GM21528 (cell line): ENCODE measurements at regions not wholly inside any gene's neighbourhood (a gene's known extent, or its start where the extent isn't known, plus 50 kb on each side); places are given as distances from the start of the nearest gene placed in this dataset.
"Not testable (repeated sequence)": the region's sequence is repeated elsewhere in the genome, so short reads cannot be mapped to it uniquely, and the experiment has no call there.

ENCODE experiments used
- ATAC-seq: cut with Tn5 transposase; IDR thresholded peaks from one replicate; pipeline ENCODE4 v1.9.1; 2021; ENCODE audit warnings: mild to moderate bottlenecking, moderate library complexity; ENCODE audit not compliant: unreplicated experiment, low FRiP score

DNA sequence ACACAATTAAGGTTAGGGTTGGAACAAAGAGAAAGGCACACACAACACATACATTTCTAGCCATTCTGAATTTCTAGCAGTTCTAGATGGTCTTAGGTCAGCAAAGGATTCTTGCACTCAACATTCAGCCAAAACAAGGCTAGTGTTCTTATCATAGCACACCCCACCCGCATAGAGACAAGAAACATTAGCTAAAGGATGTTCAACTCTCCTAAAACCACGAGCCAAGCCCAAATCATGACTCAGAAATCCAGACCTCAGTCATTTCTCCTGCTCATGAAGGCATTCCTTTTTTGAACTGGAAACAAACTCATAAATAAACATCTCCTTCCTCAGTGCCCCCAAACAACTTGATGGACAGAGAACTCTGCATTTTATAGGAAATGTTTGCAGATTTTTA, 293.0 kb upstream of the NOTCH2NLA start:
- ATAC-seq = not testable (repeated sequence)

DNA sequence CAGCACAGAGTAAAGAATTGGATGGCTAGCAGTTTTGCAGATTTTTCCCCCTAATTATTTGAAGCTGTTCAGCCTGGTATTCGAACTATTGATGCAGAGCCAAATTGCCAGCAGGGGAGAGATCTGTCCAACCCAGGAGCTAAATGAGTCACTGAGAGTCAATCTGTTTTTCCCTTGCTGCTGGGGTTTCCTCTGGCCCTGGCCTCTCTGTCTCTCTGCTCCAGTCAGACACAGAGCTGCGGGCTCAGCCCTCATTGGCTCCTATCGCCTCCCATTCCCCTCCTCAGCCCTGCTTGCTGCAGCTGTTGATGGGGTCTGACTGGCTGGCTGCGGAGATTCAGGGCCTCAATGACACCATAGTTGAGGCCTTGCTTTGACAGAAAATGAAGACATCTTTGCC, 284.9 kb upstream of the NOTCH2NLA start:
- not testable (repeated sequence) for ATAC-seq

DNA sequence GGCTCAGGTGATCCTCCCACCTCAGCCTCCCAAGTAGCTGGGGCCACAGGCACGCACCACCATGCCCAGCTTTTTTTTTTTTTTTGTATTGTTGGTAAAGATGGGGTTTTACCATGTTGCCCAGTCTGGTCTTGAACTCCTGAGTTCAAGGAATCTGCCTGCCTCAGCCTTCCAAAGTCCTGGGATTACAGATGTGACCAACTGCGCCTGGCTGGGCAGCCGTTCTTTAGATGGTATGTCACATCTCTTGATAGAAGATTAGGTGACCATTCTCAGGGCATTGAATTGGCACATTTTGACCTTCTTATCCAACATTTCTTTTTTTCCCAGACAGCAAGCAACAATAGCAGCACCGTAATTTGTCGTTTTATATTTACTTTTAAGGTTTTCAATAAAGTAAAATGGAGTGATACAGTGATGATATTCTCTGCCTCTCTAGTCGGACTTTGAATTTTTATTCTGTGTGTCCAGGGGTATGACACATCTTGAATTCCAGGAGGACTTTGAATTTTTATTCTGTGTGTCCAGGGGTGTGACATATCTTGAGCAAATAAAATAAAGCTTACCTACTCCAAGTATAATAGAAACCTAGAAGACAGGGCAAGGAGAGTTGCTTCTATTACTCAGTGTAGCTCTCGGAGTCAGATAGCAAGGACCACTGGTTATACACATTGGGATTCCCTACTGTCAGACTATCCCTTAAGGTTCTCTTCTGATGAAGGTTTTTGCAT, 282.4 kb upstream of the NOTCH2NLA start:
- not testable (repeated sequence) for ATAC-seq

DNA sequence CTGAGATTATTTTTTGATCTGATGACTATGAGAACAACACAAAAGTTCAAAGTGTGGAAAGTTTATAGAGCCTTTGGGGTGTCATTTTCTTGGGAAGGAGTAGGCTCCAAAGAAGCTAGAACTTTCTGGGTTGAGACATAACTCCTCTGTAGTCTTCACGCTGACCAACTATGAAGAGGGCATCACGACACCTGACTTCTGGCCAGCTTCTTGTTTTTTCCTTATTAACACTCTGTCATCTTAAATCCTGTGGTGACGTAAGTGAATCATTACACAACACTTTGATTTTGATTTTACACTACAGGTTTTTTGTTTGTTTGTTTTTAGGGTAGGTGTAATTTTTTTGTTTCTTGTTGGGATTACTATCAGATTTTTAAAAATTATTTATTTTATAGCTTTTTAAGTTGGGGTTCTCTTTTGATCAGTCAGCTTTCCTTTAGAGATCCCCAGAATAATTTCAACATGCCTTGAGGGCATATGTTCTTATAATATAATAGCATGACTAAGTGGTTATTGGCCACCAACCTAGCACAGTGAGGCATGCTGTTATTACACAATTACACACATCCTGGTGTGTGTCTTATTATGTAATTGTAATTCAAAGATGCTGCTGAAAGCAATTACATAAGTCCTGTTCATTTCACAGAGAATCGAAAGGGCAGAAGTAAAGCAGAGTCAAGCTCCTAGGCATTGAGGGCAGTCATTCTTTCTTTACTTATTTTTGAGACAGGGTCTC, 281.6 kb upstream of the NOTCH2NLA start:
- not testable (repeated sequence) for ATAC-seq

DNA sequence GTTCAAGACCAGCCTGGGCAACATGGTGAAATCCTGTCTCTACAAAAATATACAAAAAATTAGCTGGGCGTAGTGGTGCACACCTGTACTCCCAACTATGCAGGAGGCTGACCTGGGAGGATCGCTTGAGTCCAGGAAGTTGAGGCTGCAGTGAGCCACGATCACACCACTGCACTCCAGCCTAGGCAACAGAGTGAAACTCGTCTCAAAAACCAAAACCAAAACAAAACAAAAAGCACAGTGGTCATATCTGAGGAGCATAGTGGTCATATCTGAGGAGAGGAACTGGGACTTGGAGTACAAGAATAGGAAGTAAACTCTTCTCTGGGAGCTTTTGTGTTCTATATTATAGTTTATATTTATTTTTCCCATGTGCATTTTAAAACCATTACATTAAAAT, 275.3 kb upstream of the NOTCH2NLA start:
- not testable (repeated sequence) for ATAC-seq

DNA sequence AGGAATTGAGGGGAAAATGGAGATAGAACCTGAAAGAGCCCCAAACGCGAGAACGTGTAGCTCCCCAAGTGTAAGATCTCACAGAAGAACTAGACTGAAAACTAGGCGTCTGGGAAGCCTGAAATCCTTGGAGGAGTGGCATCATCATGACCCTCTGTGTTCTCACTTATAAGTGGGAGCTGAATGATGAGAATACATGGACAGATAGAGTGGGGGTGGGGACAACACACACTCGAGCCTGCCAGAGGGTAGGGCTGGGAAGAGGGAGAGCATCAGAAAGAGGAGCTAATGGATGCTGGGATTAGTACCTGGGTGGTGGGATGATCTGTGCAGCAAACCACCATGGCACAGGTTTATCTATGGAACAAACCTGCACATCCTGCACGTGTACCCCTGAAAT, 258.7 kb upstream of the NOTCH2NLA start:
- ATAC-seq = not testable (repeated sequence)

DNA sequence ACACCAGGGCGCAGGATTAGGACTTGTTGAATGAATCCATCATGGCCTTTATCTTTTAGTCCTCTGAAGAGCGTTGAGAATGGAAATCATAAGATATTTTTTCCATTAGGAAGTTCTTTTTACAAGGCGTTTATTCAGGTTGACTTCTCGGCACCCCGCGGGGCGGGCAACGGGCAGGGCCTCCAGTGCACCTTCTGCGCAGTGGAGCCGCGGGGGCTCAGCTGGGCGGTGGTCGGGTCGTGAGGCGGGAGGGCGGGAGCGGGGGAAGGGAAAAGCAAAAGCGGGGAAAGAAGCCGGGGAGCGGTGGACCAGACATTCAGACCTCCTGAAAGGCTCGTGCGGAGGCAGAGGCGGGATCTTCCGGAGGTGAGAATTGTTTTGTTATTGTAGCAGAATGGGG, 258.3 kb upstream of the NOTCH2NLA start:
- ATAC-seq = not testable (repeated sequence)

DNA sequence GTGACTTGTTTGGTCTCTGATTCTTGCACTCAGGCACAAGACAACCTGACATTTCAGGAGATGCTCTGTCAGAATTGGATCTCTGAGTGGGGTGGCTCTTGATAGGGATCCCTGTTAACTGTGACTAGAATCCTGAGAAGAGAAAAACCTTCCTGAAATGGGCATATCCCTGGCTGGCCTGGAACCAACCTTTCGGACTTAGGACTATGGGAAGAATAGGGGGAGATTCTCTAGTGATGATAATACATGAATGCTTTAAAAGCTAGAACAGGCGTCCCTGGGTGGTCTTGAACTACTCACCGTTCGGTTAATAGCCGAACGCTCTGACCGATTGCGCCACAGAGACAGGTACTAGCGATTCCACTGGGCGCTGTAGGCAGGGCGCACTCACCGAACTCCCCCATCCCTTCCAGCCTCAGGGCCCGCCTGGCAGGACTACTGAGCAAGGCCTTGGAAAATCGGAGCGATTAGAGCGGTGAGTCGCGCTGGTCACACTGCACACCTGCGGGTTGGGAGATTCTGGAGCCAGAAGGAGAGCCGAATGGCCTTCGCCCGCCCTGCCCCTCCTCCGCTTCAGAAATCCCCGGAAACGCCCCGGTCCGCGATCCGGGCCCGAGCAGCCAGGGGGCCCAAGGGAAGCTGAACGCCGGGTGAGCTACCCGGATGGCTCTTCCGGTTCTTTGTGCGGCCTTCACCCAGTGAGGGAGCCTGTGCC, 257.6 kb upstream of the NOTCH2NLA start:
- not testable (repeated sequence) for ATAC-seq

DNA sequence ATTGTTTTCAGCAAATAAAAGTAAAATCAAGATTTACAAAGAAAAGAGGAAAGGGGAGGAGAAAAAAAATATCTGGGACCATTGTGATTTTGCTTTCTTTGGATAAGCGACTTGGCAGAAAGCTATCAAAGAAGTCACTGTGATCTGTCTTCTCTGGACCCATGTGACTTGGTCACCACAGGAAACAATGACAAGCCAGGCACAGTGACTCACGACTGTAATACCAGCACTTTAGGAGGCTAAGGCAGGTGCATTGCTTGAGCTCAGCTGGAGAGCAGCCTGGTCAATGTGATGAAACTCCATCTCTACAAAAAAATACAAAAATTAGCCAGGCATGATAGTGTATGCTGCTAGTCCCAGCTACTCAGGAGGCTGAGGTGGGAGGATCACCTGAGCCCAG, 255.4 kb upstream of the NOTCH2NLA start:
- ATAC-seq = not testable (repeated sequence)

DNA sequence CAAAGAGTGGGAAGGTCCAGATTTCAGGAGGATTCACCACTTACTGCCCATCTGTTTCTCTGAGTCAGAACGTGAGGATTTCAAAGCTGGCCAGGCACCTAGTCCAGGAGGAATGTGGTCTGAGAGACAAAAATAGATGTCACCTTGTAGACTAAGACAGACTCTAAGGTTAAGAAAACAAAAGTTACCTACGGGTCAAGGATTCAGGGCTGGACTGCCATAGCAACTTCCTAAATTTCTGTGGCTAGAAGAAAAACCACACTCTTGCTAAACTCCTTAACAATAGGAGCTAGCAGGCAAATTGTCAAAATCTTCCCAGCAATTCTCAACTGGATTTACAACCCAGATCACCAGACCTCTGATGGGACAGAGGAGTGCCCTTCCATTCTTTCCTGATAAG, 250.4 kb upstream of the NOTCH2NLA start:
- ATAC-seq = not testable (repeated sequence)

DNA sequence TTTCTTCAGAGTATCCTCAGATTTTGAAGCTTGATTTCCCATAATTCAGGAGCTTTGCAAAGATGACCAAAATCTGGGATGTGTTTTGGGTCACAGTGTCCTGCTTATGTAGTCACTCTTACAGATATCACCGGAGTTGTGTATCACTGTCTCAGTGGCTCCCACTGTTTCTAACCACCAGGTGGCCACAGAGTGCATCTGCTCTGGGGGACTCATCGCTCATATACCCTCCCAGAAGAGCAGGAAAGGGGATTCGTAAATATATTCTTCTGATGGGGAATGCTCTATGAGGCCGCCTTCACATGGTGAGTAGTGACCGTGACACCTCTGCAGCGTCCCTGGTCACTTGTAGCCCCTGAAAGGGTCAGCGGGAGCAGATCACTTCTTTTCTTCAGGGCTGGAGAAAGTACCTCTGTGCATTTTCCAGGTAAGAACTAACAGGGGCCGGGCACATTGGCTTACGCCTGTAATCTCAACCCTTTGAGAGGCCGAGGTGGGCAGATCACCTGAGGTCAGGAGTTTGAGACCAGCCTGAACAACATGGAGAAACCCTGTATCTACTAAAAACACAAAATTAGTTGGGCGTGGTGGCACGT, 249.4 kb upstream of the NOTCH2NLA start:
- not testable (repeated sequence) for ATAC-seq

DNA sequence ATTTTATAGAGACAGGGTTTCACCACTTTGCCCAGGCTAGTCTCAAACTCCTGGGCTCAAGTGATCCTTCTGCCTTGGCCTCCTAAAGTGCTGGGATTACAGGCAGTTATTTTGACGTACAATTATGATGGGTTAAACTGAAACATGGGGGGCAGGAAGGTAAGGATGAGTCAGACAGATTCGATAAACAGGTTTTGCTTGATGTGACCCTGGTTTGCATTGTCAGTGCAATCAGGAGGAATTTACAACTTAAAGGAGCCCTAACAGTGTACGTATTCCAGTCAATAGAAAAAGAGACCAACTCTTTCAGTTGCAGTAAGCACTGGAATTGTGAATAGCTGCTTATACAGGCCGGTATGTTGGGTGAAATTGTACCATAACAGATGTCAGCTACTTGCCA, 246.3 kb upstream of the NOTCH2NLA start:
- not testable (repeated sequence) for ATAC-seq

DNA sequence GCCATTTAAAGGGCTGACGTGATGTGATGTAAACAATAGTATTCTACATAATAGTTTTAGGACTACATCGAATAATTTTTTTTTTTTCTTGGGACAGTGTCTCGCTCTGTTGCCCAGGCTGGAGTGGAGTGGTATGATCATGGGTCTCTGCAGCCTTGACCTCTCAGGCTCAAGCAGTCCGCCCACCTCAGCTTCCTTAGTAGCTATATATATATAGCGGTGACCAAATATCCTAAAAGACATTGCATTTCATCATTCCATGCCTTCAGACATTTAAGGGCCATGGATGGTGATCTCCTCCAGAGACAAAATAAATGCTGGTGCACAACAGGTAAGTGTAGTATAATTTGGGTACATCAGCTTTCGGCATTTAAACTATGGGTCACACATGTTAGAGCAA, 245.4 kb upstream of the NOTCH2NLA start:
- not testable (repeated sequence) for ATAC-seq

DNA sequence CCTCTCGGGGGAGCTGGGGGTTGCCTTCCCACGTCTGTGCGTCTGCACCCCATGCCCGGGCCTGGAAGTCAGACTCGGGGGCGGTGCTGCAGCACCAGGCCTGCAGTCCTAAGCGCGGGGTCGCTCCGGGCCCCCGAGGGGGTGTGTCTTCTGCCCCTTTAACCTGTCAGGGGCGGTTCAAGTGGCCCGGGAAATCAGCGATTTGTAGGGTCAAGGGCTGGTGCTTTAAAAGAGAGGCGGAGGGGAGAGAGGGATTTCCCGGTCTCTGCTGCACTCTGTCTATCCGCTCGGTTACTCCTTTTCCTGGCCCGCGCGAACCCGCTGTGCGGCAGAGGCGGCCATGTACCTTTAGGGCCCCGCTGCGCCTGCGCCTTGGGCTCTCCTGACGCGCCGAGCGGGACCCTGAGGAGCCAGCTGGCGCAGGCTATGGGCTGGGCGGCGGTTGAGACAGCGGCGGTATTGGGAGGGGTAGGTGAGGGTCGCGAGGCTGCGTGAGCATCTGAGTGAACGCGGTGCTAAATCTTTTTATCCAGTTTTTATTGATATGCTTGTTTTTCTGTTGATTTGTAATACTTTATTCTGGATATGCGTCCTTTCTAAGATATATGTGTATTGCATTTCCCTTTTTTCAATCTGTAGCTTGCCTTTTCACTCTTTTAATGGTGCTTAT, 243.5 kb upstream of the NOTCH2NLA start:
- ATAC-seq = peak; percentile 54

DNA sequence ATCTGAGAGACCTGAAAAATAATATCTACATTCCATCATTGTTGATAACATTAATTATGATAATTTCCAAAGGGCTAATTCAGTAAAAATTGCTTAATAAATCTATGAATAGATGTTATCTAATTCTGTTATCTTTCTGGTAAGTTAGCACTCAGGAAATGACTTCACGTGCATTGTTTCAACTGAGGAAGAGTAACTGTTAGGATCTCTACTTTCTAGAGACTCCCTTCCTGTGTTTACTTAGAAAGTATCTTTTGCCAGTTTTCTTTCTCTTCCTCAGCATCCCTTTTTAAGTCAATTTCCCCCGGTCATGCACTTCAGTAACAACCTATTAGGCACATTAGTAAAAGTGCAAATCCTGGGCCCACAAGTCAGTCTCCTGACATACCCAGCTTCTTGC, 231.1 kb upstream of the NOTCH2NLA start:
- not testable (repeated sequence) for ATAC-seq

DNA sequence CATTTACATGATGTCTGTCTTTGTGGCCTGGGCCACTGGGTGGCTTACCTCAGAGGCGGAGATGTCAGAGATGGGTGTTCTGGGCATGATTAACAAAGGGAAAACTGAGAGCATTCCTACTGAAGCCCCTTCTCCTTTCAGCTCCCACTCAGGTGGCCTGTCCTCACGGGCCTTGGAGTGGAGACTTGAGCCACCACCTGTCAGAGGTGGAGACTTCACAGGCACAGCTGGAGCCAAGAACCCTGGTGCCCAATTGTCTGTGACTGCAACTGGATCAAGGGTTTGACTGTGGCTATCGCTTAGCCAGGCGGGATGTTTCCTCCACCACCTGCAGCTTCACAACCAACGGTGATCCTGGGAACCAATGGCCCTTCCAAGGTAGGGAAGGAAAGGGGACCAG, 230.5 kb upstream of the NOTCH2NLA start:
- not testable (repeated sequence) for ATAC-seq

DNA sequence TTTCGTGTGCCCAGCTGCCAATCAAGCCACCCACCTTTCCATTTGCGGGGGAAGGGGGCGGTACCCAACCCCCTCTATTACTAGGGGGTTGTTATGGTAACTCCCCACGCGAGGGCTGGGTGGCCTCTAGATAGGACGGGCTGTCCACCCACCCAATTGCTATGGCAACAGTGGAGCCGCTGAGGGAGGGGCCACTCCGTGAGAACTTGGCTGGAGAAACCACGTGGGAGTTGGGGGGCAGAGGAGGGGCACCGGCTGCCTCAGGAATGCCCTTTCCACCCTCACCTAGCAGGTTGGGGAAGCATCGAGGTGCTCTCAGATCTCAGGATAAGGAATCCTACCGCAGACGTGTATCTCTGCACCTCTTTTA, 220.0 kb upstream of the NOTCH2NLA start:
- ATAC-seq = not testable (repeated sequence)

DNA sequence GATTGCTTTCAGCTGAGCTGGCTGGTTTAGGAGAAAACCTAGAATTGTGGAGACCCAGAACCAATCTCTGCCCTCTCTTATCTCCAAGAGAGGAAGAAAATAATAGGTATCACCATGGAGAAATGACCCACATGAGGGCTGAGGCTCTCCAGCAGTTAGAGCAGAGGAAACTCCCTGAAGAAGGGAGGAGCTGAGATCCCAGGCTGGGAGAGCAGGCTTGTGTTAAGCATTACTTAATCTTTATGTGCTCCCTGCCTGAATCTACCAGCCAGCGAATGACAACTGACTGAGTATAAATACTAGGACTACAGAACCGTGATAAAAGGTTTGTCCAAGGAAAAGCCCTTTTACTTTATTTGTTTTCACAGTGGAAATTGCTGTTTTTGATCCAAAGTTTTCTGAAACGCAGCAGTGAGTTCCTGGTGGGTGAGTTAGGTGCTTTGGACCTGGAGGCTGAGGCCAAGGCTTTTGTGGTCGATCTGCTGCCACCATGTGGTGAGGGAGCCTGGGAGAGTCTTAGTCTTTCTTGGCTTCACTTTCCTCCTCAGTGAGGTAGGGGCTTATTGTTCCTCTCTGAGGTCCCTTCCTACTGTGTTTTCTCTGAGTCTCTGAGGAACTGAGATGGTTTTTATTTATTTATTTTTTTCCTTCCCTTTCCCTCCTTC, 219.5 kb upstream of the NOTCH2NLA start:
- not testable (repeated sequence) for ATAC-seq

DNA sequence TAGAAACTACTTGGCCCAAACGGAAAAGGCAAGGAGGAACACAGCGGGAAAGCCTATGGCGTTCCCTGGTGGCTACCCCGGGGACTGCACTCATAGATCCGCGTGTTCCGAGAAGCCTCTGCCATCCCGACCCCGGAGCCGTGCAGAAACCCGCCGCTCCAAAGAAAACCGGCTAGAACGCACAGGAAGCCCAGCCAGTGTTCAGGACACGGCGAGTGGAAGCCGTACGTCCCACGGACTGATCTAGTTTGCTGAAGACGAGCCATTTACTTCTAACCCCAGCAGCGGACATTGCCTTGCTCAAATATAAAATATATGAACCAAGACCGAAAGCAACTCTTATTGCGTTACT, 215.0 kb upstream of the NOTCH2NLA start:
- not testable (repeated sequence) for ATAC-seq
